ENCODE measurements at regions not wholly inside any gene's neighbourhood (a gene's known extent, or its start where the extent isn't known, plus 50 kb on each side); places are given as distances from the start of the nearest gene placed in this dataset.

GRCh38 chr13:85332615-85333014 lies 466.6 kb downstream of the SLITRK6 start:
- Mint-ChIP-seq H3K36me3 (no peaks in the 10 kb centered on the region), H3K4me1 (no peaks in the 10 kb centered on the region), H3K27me3 (ENCODE audit: insufficient read depth, low read depth) (no peaks in the 10 kb centered on the region), H3K4me3 (no peak overlapping the region), H3K27ac (no peak overlapping the region), H3K9me3 (no peaks in the 10 kb centered on the region)
- no peak overlapping the region for H3K9ac ChIP-seq
- H3K9me3 ChIP-seq (ENCODE audit: low read depth) = no peaks in the 10 kb centered on the region
- no peak overlapping the region for H2AFZ ChIP-seq (replicated peaks)
- no peaks in the 10 kb centered on the region for H3K4me1 ChIP-seq
- no peak for TF ChIP-seq EZH2 (IDR thresholded peaks at IDR 0.05)
- TF ChIP-seq CTCF (IDR thresholded peaks at IDR 0.05) = no peak
- TF ChIP-seq EZH2phosphoT487 (IDR thresholded peaks at IDR 0.05) = no peak
- no peak for DNase-seq (ENCODE audit: low spot score)
- H3K36me3 ChIP-seq = no peaks in the 10 kb centered on the region
- H3K4me3 ChIP-seq = no peak overlapping the region
- H3K79me2 ChIP-seq (ENCODE audit: low read depth) = no peaks in the 10 kb centered on the region
- no peaks in the 10 kb centered on the region for H3F3A ChIP-seq (ENCODE audit: low read depth)
- no peak overlapping the region for H3K4me2 ChIP-seq
- no peak overlapping the region for H3K27ac ChIP-seq
- H4K20me1 ChIP-seq (ENCODE audit: low read depth) = no peaks in the 10 kb centered on the region
- H3K27me3 ChIP-seq = no peaks in the 10 kb centered on the region

- H4K20me1 ChIP-seq (ENCODE audit: low read depth) = no peaks in the 10 kb centered on the region
- no peak overlapping the region for H3K4me2 ChIP-seq
- H3K27me3 ChIP-seq = no peaks in the 10 kb centered on the region
- H3K36me3 ChIP-seq = no peaks in the 10 kb centered on the region
- H3K4me3 ChIP-seq = no peak overlapping the region
- H3K4me3 Mint-ChIP-seq = no peak overlapping the region
- no peaks in the 10 kb centered on the region for H3K4me1 Mint-ChIP-seq
- no peak overlapping the region for H3K9ac ChIP-seq
- H3K27ac ChIP-seq = no peak overlapping the region
- TF ChIP-seq CTCF (IDR thresholded peaks at IDR 0.05) = no peak
- TF ChIP-seq EZH2 (IDR thresholded peaks at IDR 0.05) = no peak
- H2AFZ ChIP-seq (replicated peaks) = no peak overlapping the region
- no peaks in the 10 kb centered on the region for H3K79me2 ChIP-seq (ENCODE audit: low read depth)
- no peaks in the 10 kb centered on the region for H3K9me3 ChIP-seq (ENCODE audit: low read depth)
- no peaks in the 10 kb centered on the region for H3K4me1 ChIP-seq
- H3K9me3 Mint-ChIP-seq = no peaks in the 10 kb centered on the region
- DNase-seq (ENCODE audit: low spot score) = no peak
- H3K27ac Mint-ChIP-seq = no peak overlapping the region
- no peaks in the 10 kb centered on the region for H3K27me3 Mint-ChIP-seq (ENCODE audit: insufficient read depth, low read depth)
- no peaks in the 10 kb centered on the region for H3K36me3 Mint-ChIP-seq
- H3F3A ChIP-seq (ENCODE audit: low read depth) = no peaks in the 10 kb centered on the region
These were observed 477.5 kb downstream of the SLITRK6 start for GRCh38 chr13:85321734-85322133.

GRCh38 chr13:85317781-85318180 lies 481.4 kb downstream of the SLITRK6 start:
- Mint-ChIP-seq H3K27ac (no peak overlapping the region), H3K4me1 (peaks cover 2% of the 10 kb centered on the region), H3K4me3 (no peak overlapping the region), H3K27me3 (ENCODE audit: insufficient read depth, low read depth) (no peaks in the 10 kb centered on the region), H3K36me3 (no peaks in the 10 kb centered on the region), H3K9me3 (no peaks in the 10 kb centered on the region)
- Histone ChIP-seq H3K4me3 (no peak overlapping the region), H3K79me2 (ENCODE audit: low read depth) (no peaks in the 10 kb centered on the region), H3K9ac (no peak overlapping the region), H3F3A (ENCODE audit: low read depth) (no peaks in the 10 kb centered on the region), H3K4me2 (no peak overlapping the region), H3K4me1 (peaks cover 9% of the 10 kb centered on the region), H3K9me3 (ENCODE audit: low read depth) (no peaks in the 10 kb centered on the region), H2AFZ (replicated peaks) (no peak overlapping the region), H4K20me1 (ENCODE audit: low read depth) (no peaks in the 10 kb centered on the region), H3K27ac (no peak overlapping the region), H3K36me3 (no peaks in the 10 kb centered on the region), H3K27me3 (no peaks in the 10 kb centered on the region)
- no peak for DNase-seq (ENCODE audit: low spot score)
- TF ChIP-seq CTCF (IDR thresholded peaks at IDR 0.05) (no peak), EZH2 (IDR thresholded peaks at IDR 0.05) (no peak)
